ENCODE measurements at regions not wholly inside any gene's neighbourhood (a gene's known extent, or its start where the extent isn't known, plus 50 kb on each side); places are given as distances from the start of the nearest gene placed in this dataset.

DNA sequence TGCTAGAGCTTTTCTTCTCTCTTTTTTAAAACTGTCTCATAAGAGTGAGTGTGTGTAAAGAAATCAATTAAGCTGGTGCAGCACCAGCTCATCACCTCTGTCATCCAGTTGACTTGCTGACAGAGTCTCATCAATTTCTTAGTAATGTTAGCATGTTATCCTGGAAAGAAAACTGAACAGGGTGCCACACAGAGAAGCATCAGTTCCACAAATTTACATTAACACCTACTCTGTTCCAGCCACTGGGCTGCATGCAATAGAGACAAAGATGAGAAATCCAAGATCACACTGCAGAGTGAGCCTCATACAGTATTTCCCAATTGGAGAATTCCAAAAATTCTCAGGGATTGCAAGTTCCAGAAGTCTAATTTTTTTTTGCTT, 207.0 kb upstream of the CITED2 start:
- no peak for DNase-seq (ENCODE audit: low read depth in 2 of 2, low spot score in 1 of 2)

DNA sequence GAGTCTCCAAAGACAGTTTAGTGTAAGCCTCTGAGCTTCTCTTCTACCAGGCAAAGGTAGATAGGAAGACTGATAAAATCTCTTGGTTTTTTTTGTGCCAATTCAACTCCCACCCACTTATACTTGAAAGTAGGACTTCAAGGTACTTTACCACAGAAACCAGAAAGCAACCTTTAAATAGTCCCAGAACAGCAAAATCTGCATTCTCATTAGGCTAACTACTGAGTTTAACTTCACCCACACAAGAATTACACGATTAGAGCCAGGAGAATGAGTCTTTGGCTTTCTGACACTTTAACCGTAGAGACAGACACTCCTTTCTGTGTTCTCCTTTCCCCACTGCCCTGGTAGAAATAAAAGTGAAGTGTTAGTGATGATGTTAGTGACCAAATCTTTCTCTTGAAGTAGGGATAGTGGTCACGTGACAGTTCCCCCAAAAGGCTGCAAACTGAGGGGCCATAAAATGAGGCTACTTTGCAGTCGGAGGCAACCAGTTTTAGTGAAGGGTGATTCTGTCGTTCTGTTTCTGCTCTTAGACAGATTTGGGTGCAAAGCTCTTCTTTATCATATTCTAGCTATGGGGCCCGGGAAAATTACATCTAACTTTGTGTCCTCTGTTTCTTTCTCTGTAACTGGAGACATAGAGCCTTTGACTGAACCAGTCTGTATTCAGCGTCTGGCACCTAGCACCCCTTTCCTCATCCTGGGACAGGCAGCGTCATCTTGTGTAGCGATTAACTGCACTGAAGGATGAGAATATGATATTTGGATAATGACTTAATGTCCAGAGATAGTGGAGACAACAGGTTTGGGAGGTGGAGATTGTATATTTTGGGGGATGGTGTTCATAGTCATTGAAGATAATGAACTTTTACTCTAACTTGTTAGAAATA, 206.4 kb upstream of the CITED2 start:
- no peak for DNase-seq (ENCODE audit: low read depth in 2 of 2, low spot score in 1 of 2)

DNA sequence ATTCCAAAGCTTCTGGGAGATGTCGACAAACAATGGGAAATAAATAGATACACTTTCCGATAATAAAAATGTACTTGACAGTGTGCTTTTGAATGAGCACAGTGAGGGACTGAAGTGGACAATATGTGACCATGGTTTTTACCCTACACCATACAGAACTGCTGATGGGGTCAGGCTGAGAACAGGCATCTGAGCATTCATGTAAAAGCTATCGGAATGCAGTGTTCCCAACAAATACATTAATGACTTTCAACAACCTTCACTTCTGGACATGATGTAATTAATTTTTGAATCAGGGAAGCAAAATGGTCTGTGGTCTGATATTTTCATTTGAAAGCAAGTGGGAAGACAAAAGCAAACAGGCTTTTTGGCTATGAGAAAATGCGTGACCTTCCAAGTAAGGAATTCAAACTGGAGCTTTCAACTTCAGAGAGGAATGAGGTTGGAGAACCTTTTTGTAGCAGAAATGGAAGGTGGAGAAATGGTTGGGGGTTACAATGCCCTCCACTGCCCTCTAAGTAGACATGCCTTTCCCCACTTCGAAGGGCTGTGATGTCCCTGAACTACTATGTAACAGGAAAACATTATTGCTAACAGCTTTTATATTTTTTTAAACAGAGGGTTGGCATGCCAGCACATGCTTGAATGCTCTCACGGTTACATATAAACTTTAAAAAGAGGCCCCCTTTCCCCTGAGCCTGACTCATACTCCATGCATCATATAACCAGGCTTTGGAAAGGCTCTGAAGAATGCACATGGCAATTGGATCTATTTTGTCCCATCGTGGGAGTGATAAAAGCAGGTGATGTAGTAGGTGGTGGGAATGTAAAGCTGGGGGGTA, 203.5 kb upstream of the CITED2 start:
- no peak for DNase-seq (ENCODE audit: low read depth in 2 of 2, low spot score in 1 of 2)

DNA sequence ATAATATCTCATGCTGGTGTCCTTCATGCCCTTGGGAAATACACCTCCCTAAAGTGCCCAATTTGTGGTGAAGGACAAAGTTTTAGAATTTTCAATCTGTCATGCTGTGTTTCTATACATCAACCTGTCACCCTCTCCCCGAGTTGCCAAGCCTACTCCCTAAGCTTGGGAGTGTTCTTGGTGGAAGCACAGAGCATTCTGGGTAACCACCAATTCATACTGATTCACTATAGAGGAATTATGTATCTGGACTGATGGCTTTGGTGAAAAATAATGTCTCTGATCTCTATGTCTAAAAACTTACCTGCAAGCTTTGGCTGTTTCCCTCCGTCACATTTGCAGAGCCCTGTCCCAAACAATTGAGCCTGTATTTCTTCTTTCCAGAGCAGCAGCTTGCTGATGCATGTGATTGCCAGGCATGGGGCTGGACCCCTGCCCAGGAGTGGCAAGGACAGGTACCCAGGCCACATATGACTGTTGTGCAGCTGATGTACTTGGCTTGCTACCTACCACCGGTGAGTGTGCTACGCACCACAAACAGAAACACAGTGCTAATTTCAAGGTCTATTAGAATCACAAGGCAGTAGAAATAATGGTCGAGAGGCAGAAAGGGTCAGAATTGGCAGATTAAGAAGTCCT, 202.8 kb upstream of the CITED2 start:
- no peak for DNase-seq (ENCODE audit: low read depth in 2 of 2, low spot score in 1 of 2)

DNA sequence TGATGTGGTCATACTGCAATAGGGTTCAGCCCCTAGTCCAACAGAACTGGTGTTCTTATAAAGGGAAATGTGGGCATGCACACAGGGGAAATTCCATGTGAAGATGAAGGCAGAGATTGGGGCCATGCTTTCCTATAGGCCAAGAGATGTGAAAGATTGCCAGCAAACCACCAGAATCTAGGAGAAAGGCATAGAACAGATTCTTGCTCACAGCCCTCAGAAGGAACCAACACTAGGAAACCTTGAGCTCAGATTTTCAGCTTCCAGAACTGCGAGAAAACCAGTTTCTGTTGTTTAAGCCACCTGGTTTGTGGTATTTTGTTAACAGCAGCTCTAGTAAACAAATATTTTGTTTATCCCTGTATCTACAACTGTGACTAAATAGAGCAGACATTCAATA, 197.6 kb upstream of the CITED2 start:
- no peak for DNase-seq (ENCODE audit: low read depth in 2 of 2, low spot score in 1 of 2)

DNA sequence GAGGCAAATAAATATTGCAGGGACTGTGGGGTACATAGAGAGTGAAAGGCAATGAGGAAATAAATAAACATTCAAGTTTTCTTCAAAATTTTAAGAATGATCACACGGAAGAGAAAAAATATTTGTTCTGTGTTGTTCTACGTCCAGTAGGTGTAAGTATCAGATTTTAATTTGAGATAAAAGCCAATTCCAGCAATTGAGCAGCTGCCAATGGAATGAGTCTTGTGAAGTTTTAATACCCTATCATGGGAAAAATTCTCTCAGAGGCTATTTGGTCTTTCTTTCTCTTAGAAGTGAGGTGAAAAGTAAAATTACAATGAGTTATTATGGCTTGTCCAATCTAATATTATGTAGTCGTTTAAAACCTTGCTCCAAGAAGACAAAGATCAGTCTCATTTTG, 195.7 kb upstream of the CITED2 start:
- no peak for DNase-seq (ENCODE audit: low read depth in 2 of 2, low spot score in 1 of 2)

DNA sequence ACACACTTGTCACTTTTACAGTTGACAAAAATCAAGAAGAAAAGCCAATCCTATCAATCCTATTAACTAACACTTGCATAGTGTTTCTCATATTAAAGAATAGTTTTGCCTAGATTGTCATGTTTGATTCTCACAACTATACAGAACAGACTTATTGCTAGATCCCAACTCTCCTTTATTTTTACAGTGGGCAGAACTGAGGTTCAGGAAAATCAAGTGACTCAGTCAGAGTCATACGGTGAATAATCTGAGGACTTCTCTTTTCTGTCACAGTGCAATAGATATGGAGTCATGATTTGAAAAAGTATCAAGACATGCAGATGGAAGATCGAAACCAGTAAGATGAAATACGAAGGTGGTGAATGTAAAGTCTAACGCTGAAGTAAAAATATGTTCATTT, 195.1 kb upstream of the CITED2 start:
- no peak for DNase-seq (ENCODE audit: low read depth in 2 of 2, low spot score in 1 of 2)

DNA sequence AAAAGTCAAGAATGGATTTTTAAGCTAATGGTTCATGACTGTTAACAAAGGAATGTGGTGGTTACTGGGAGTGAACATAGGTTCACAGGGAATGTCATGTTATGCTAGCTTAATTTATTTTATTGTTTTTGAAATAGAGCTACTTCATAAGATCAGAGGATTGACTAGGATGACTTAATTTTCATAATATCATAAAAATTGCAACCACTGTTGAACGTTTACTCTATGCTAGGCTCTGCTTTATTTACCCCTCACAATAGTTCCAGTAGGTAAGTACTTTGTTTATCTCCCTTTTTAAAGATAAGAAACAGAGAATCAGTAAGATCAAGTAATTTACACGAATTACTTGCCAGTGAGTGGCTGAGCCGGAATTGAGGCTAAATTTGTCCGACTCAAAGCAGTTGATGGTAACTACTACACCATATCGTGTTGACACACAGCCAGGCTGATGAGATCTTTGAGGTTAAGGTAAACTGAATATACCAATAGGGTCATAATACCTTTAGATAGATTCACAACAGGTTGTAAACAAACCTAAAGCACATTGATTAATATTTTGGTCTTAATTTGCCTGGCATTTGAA, 194.6 kb upstream of the CITED2 start:
- DNase-seq (ENCODE audit: low read depth in 2 of 2, low spot score in 1 of 2) = no peak

DNA sequence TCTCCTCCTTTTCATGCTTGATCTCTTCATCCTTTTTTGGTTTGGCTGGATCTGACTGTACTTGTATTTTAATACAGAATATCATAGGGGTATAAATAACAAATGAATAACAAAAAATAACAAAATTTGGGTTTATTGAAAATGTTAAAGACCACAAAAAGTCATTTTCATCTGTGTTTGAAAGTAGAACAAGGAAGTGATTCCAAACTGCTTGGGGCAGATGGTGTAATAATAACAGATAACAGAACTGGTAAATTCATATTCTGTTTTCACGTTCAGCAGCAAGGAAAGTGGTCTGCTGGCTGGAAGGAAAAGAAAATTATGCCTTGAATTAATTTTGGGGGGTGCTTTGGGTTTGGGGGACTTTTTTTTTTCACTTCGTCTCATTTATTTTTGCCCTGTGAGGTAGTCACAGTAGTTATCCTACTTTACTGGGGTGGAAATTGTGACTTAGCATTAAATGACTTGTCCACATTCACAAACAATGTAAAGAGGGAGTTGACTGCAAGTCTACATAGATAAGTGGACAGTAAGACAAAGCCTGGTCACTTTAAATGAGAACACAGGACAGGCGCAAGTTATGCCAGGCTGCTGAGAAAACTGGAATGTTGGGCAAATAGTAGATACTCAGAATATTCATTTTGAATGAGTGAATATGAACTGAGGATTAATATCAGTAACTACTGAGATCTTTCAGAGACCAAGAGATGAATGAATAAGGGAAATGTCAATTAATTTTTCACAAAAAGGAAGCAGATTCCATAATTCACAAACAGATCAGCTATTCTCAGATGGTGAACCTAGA, 193.9 kb upstream of the CITED2 start:
- DNase-seq (ENCODE audit: low read depth in 2 of 2, low spot score in 1 of 2) = no peak

DNA sequence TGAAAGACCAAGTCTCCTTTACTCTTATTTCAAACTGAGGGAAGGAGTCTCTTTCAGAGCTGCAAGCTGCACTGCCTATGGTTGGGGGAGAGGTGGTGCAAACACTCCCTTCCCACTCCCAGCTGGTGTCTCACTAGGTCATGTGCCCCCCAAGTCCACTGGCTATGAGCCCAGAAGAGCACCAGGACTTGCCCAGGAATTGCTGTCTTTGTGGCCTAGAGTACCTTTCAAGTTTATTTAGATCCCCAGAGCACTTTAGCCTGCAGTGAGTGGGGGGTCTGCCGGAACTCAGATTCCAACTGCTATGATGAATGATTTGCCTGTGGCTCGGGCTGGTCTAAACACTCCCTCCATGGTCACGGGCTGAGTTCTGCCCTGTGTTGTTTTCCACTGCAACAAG, 192.6 kb upstream of the CITED2 start:
- no peak for DNase-seq (ENCODE audit: low read depth in 2 of 2, low spot score in 1 of 2)

DNA sequence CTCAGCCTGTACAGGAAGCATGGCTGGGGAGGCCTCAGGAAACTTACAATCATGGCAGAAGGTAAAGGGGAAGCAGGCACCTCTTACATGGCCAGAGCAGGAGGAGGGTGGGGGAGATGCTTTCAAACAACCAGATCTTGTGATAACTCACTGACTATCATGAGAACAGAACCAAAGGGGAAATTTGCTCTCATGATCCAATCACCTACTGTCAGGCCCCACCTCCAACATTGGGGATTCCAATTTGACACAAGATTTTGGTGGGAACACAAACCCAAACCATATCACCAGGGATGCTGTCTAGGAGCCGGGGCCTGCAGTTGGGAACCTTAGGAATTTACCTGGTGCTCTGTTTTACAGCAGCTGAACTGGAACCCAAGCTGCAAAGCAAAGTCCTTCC, 191.1 kb upstream of the CITED2 start:
- no peak for DNase-seq (ENCODE audit: low read depth in 2 of 2, low spot score in 1 of 2)

DNA sequence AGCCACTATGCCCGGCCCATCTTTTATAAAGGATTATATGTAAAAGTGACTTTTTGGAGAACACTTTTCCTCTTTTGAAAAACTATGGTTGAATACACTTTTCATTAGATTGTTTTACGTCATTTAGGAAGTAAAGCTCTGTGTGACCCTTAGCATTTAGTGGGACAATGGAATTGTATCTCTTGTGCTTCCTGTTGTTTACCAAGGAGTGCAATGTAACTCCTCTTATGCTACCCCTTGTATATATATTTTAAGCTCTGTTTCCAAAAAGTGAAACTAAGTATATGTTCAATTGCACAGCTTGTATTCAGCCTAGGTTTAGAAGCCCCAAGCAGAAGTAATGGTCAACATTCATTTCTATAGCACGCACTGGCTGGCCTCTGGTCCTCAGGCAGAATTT, 183.1 kb upstream of the CITED2 start:
- no peak for DNase-seq (ENCODE audit: low read depth in 2 of 2, low spot score in 1 of 2)

DNA sequence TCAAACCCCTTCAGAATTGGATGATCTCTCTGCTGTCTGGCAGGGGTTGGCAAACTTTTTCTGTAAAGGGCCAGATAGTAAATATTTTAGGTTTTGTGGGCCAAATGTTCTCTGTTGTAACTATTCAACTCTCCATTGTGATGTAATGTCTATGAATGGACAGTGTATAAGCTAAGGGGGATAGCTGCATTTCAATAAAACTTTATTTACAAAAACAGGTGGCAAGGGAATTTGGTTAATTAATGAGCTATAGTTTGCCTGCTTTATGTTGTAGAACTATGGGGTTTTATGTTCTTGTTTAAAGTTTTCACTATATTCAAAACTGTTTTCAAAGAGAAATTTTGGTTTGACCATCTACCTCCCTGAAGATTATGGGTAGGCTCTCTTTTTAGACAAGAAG, 182.1 kb upstream of the CITED2 start:
- DNase-seq (ENCODE audit: low read depth in 2 of 2, low spot score in 1 of 2) = no peak

DNA sequence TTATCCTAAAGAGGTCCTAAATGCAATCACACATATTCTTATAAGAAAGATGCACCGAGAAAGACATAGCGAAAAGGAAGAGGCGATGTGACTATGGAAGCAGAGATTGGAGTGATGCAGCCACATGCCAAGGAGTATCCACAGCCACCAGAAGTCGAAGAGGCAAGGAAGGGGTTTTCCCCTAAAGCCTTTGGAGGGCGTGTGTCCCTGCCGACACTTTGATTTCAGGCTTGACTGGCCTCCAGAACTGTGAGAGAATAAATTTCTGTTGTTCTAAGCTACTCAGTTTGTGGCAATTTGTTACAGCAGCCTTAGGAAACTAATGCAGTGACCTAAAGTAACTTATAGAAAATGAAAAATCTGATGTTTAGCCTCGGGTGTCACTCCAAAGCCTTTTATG, 179.5 kb upstream of the CITED2 start:
- DNase-seq (ENCODE audit: low read depth in 2 of 2, low spot score in 1 of 2) = no peak

DNA sequence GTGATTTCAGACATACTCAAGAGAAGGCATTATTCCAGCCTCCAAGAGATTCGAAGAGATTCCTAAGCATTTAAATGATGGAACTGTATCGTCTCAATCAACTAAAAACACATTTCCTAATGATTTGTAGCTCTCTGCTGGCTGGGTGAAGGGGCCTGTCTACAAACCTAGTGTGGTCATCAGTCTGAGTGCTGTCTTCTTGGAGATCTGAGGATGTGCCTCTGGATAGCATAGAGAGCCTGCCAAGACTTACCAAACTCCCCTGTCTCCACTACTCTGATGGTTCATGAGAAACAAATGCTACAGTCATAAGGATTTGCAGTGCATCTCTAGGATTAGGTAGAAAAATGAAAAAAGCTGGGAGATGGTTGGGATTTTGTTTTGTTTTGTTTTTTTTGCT, 176.9 kb upstream of the CITED2 start:
- DNase-seq (ENCODE audit: low read depth in 2 of 2, low spot score in 1 of 2) = no peak

DNA sequence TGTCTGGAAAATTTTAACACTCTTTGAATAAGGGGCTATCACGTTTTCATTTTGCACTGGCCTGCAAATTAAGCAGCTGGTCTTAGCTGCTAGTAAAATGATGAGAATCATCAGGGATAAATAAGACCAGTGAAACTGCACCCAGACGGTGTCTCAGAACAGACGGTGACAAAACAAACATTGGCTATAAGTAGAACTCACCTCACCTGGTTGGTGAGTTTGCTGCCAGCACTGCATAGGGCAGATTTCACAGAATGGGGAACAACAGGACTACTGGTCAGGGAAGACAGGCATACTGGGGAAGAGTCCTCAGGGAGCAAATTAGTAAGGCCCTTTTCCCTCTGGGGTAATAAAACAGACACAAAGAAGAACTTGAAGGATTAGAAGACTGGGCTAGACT, 175.9 kb upstream of the CITED2 start:
- no peak for DNase-seq (ENCODE audit: low read depth in 2 of 2, low spot score in 1 of 2)

DNA sequence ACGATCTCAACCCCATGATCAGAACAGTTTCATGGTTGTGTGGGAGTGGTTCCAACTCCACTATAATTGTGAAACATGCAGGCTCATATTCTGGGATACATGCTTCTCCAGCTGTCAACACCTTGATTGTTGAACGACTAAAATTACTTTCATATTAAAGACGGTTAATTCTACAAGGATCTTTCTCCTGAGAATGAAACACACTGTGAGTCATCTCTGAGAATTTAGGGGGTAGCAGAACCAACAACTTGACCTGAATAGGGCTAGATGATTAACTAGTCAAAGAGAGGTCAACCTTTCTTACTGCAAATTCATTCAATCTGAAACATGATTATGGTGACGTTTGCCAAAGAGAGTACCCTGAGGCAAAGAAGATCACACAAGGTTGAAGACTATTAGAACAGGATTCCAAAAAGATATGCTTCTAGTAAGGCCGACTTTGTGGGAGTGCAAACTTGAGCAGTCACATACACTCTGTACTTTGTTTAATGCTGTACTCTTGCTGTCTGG, 175.2 kb upstream of the CITED2 start:
- no peak for DNase-seq (ENCODE audit: low read depth in 2 of 2, low spot score in 1 of 2)

DNA sequence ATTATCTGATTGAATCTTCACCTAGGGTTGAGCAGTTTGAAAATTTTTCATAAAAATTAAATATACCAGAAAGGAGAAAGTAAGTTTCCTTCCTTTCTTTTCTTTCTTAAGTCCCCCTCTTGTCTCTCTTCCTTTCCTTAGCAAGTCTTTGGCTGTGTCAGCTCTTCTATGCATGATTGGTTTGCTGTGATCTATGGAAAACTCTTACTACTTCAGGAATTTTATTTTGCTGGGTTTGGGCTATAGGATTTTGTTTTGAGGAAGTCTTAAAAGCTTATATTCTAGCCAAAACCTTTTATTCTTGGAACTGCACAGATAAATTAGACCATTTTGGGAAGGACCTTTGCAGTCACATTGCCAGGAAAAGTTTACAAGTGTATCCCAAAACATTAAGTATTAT, 173.4 kb upstream of the CITED2 start:
- no peak for DNase-seq (ENCODE audit: low read depth in 2 of 2, low spot score in 1 of 2)

DNA sequence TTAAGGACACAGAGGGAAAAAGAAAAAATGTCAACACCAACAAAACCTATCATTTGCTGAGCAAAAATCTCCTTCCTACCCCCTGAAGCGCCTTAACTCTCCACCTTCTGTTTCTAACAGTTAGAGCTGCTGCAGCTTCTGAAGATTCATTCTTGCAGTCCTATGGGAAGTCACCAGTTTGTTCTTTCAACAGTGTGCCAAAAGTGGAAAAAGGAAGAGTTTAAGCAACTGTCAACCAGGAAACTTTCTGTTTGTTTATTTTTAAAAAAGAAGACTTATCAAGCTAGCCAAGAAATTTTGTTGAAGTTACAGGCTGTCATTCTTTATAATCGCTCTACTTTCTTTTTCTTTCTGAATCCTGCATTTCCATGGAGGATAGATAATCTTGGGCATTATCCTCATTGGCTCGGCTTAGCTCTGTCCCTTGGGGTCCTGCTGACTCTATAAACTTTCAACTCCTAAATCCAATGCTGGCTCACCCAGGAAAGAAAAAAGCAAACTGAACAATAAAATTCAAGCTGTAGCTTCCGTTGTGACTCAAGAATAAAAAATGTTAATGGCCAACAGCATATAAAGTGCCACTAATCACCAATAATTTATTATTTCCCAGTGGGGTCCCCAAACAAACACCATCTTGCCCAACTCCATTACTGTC, 172.8 kb upstream of the CITED2 start:
- DNase-seq (ENCODE audit: low read depth in 2 of 2, low spot score in 1 of 2) = no peak

DNA sequence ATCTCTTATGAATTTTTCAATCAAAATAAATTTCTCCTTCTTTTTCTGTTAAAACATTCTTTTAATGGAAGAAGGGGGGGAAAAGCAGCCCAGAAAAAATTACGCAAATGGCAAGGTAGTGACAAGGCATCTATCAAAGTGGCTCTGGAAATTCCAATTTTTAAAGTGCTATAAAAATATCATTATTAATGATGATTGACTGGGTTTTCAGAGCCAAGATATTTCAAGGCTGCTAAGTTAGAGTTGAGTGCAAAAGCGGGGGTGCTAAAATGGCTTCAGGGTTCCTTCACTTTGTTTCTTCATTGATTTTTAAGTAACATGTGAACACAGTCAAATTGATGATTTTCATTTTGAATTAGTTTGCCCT, 171.6 kb upstream of the CITED2 start:
- no peak for DNase-seq (ENCODE audit: low read depth in 2 of 2, low spot score in 1 of 2)

Measured in stimulated activated CD8-positive, alpha-beta memory T cell treated with anti-CD3 and anti-CD28 coated beads, Interleukin-4, amount 100 ng/mL, for 4 hours (primary cell).